Psoas muscle (tissue), 7 donors: ENCODE measurements at regions not wholly inside any gene's neighbourhood (a gene's known extent, or its start where the extent isn't known, plus 50 kb on each side); places are given as distances from the start of the nearest gene placed in this dataset.

ENCODE experiments used
- ATAC-seq, 4 donors: fragments of 200-7000 bp; cut with Tn5 transposase; one replicate each; pipeline ENCODE4 v1.9.1; 2020; ENCODE audit warnings: moderate library complexity in 3 of 4, mild to moderate bottlenecking in 2 of 4
- DNase-seq, 2 donors: peaks; one replicate each; pipeline ENCODE4 v3.0.0-alpha.2; 2020
- H3K27ac ChIP-seq: fragments of 200-600 bp; one replicate; pipeline ENCODE4 v1.8.0; 2022
- H3K27me3 ChIP-seq, 3 donors: fragments of 200-600 bp in 1 of 3; one replicate each; pipeline versions ENCODE4 v1.6.1 to v1.8.0; 2013 to 2022; ENCODE audit warnings: low read length in 2 of 3, mild to moderate bottlenecking in 2 of 3, moderate library complexity in 1 of 3; ENCODE audit not compliant: insufficient read depth in 3 of 3
- H3K36me3 ChIP-seq, 2 donors: fragments of 200-600 bp in 1 of 2; one replicate each; pipeline versions ENCODE4 v1.6.1 to v1.8.0; 2013 to 2022; ENCODE audit warnings: low read depth in 1 of 2, mild to moderate bottlenecking in 1 of 2, moderate library complexity in 1 of 2; ENCODE audit not compliant: insufficient read depth in 1 of 2
- H3K4me1 ChIP-seq: fragments of 200-600 bp; one replicate; pipeline ENCODE4 v1.8.0; 2022
- H3K4me3 ChIP-seq: fragments of 200-600 bp; one replicate; pipeline ENCODE4 v1.8.0; 2022; ENCODE audit warnings: mild to moderate bottlenecking
- H3K9me3 ChIP-seq: fragments of 200-600 bp; one replicate; pipeline ENCODE4 v1.8.0; 2022
- WGBS, 3 donors: extraction: QIAGEN DNeasy Blood & Tissue Kit; methylation state at CpG; one replicate each; pipeline versions ENCODE4 v1.1.6 to v1.1.7; 2013; 5-methylcytosine and 5-hydroxymethylcytosine counted together
- intact Hi-C, 2 donors: fragments of 100-400 bp; cut with DNase I; formaldehyde crosslinking; loops; one replicate each; pipeline versions ENCODE4 v1.11.0 to v1.14.2; 2022
- TF ChIP-seq, protein P1 (sequence below): fragments of 200-600 bp; IDR thresholded peaks from one replicate; pipeline ENCODE4 v1.8.0; 2022; ENCODE audit warnings: antibody characterized with exemption
- donor health status: healthy with polysubstance abuse.
- donor health status: DM: no; HTN: no; CAD: no; lungs with moderate emphysema.
- donor health status: Bipolar disorder and iron deficiency.
- donor health status: healthy.
- donor health status: DM: yes; HTN: yes; CAD: no.
- donor health status: DM: no; HTN: no; CAD: no.
- donor health status: DM: yes; HTN: yes; CAD: no.

DNA sequence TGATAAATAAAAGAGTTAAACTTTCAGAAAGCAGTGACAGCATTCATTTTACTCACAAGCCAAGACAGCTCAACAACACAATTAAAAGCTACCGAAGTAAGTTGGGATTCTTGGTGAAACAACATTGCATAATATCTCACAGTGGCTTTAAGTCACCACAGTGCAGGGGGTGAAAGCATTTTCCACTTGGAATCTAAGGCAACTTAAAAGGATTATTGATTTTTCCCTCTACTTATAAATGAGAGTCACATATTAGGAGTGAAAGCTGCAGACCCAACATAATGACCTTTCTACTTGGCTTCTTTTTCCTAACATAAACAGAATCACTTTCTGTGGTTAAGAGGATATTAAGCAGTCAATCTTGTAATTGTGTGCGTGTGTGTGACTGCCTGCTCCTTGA is 536.6 kb upstream of the CXADR start:
- Histone ChIP-seq H3K27ac (no peak overlapping the region), H3K9me3 (no peaks in the 10 kb centered on the region), H3K36me3 (no peaks in the 10 kb centered on the region), H3K27me3 (no peaks in the 10 kb centered on the region), H3K4me1 (no peaks in the 10 kb centered on the region), H3K4me3 (no peak overlapping the region)
- intact Hi-C loops: no loop called here
- ATAC-seq (no peak), DNase-seq (no peak)
- WGBS, 3 donors: 43 to 61% (median 52%) methylated on average over 2 of the region's 2 CpGs
- TF ChIP-seq, protein P1, sequence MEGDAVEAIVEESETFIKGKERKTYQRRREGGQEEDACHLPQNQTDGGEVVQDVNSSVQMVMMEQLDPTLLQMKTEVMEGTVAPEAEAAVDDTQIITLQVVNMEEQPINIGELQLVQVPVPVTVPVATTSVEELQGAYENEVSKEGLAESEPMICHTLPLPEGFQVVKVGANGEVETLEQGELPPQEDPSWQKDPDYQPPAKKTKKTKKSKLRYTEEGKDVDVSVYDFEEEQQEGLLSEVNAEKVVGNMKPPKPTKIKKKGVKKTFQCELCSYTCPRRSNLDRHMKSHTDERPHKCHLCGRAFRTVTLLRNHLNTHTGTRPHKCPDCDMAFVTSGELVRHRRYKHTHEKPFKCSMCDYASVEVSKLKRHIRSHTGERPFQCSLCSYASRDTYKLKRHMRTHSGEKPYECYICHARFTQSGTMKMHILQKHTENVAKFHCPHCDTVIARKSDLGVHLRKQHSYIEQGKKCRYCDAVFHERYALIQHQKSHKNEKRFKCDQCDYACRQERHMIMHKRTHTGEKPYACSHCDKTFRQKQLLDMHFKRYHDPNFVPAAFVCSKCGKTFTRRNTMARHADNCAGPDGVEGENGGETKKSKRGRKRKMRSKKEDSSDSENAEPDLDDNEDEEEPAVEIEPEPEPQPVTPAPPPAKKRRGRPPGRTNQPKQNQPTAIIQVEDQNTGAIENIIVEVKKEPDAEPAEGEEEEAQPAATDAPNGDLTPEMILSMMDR: no peak

GRCh38 chr21:16978309-16978895 is 534.4 kb upstream of the CXADR start:
- no peaks in the 10 kb centered on the region for H3K4me1 ChIP-seq
- TF ChIP-seq, protein P1: no peak
- H3K4me3 ChIP-seq: no peak overlapping the region
- peak in 1 of 2 donors; percentile 24 for DNase-seq
- no peaks in the 10 kb centered on the region for H3K9me3 ChIP-seq
- H3K27ac ChIP-seq: no peak overlapping the region
- intact Hi-C loops: no loop called here
- ATAC-seq: no peak
- no peaks in the 10 kb centered on the region for H3K27me3 ChIP-seq
- no peaks in the 10 kb centered on the region for H3K36me3 ChIP-seq
- WGBS, 3 donors: 70 to 79% (median 75%) methylated on average over 4 of the region's 4 CpGs

- DNase-seq (no peak), ATAC-seq (no peak)
- intact Hi-C loops: no loop called here
- Histone ChIP-seq H3K9me3 (no peaks in the 10 kb centered on the region), H3K36me3 (no peaks in the 10 kb centered on the region), H3K27me3 (no peaks in the 10 kb centered on the region), H3K27ac (no peak overlapping the region), H3K4me1 (no peaks in the 10 kb centered on the region), H3K4me3 (no peak overlapping the region)
- WGBS, 3 donors: 78 to 84% (median 83%) methylated on average over 3 of the region's 3 CpGs
- TF ChIP-seq, protein P1: no peak
Measured at GRCh38 chr21:16979574-16979973, 533.3 kb upstream of the CXADR start.

DNA sequence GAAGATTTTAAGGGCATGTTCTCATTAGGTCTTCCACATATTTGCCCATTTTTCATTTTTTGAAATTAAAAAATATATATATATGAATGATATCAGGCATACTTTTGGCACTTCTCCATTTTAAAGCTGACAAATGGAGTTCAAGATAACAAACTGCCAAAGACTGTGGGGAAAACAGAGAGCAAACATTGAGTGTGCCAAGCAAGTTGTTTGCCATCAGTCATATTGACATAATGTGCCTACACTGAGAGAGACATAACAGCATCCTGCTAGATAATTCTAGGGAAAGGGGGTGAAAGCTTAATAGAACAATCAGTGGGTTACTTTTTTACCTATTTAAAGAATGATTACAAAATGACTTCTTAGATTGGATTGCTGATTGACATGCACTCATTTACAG is 529.4 kb upstream of the CXADR start:
- no peaks in the 10 kb centered on the region for H3K36me3 ChIP-seq
- H3K4me3 ChIP-seq: no peak overlapping the region
- TF ChIP-seq, protein P1: no peak
- intact Hi-C loops: no loop called here
- ATAC-seq (no peak), DNase-seq (no peak)
- no peak overlapping the region for H3K27ac ChIP-seq
- no peaks in the 10 kb centered on the region for H3K9me3 ChIP-seq
- no peaks in the 10 kb centered on the region for H3K4me1 ChIP-seq
- H3K27me3 ChIP-seq: no peaks in the 10 kb centered on the region

GRCh38 chr21:16992448-16992847 is 520.4 kb upstream of the CXADR start:
- Histone ChIP-seq H3K27ac (no peak overlapping the region), H3K4me3 (no peak overlapping the region), H3K4me1 (no peaks in the 10 kb centered on the region), H3K9me3 (no peaks in the 10 kb centered on the region), H3K36me3 (no peaks in the 10 kb centered on the region), H3K27me3 (no peaks in the 10 kb centered on the region)
- no peak for ATAC-seq
- intact Hi-C loops: loop anchor here in 1 of 2 donors (10.0 kb wide), 1 partner anchor 58 kb away; no protein-coding TSS in a partner anchor
- WGBS, 3 donors: 89 to 97% (median 97%) methylated on average over 3 of the region's 3 CpGs
- TF ChIP-seq, protein P1: no peak
- no peak for DNase-seq
